GM21786 (cell line): ENCODE measurements at regions not wholly inside any gene's neighbourhood (a gene's known extent, or its start where the extent isn't known, plus 50 kb on each side); places are given as distances from the start of the nearest gene placed in this dataset.
A peak's percentile ranks its signal among the peaks of the same experiment; 100 is the strongest.

Source experiments
- ATAC-seq: cut with Tn5 transposase; IDR thresholded peaks from one replicate; pipeline ENCODE4 v1.9.1; 2021; ENCODE audit not compliant: unreplicated experiment

DNA sequence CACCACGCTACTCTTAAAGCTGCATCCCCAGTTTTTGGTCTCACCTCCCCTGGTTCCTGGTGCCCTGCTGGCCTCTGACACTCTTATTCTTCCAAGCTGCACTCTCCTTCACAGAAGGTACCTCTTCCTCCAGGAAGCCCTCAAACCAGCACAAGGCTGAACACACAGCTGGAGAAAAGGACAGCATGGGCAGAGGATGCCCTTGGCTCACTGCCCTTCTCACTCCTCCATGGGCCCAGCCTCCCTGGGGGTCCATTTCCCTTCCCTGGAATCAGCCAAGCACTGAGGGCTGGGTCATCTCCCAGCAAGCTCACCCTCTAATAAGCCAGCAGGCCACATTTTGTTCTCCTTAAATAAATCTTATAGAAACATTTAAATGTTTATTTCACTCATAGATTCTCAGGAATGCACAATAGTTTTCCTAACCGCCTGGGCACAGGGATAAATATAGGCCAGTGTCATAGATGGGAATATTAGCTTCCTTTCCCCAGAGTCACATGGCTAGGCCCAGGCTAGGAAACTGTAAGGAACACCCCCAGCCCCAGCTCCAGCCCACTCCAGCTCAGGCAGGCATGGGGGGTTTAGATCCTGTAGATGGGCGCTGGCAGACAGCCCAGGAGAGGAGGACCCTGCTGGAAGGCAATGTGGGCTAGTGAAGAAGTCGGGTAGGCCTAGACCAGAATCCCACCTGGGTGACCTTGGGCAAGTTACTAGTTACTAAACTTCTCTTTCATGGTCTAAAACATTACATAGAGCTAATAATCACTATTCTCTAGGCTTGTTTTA, 51.5 kb downstream of the IRAG1 start:
- no peak for ATAC-seq

DNA sequence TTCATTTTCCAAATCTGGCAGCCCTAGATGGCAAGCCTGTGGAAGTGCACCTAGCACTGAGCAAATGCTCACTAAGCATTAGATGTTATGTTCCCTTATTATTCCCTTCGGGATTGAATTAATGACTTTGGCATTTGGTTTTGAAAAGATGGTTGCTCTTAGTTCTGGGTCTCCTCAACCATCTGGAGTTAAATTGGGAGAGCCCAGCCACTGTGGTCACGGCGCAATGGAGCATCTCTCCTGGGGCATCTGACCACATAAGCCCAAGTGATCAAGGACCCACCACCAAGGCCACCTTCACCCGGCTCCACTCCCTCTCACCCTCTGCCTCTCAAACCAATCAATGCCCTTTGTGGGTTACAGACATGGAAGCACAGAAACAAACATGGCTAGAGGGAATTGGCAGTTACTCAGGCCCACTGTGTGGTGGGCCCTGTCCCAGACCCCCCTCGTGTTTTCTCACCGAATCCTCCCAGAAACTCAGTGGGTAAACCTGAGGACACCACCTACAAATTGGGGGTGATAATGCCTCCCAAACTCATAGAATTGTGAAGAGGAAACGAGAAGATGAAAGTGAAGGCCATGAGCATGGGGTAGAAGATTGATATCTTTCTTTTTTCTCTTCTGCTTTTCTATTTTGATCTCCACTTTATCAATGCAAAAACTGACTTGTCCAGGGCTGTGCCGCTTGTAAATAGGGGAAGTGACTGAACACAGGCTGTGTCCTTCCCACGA, 52.2 kb downstream of the IRAG1 start:
- peak; percentile 88 for ATAC-seq

DNA sequence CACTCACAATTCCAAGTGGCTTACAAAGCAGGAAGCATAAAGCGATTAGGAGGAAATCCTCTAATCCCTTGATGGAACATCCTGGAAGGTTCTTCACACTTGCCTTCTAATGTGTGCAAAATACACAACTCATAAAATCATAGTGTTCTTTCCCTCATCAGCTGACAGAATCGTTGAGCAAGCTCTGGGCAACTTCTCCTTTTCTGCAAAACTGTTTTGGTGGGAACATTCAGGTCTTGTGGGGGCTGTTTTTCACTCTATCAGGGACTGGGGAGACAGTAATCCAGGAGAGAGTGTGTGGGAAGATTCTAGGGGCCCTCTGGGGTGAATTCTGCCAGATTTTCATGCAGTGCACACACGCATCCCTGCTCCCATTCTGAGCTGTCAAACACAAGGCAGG, 53.2 kb downstream of the IRAG1 start:
- no peak for ATAC-seq

DNA sequence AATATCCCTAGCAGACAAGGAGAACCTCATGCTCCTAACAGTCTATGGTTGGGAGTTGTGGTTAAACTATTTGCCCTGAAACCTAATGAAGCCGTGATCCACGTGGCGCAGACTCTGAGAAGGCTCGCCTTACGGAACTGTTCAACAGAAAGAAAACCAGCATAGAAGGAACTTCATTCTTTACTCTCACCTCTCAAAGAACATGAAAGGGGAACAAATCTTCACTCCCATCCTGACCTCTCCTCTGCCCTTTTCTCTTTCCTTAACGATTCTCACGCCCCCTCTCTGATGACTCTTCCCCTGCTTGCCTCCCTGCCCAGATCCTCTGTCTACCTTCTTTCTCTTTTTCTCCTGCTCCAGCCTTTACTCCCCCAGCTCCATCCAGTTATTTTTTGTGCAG, 54.2 kb downstream of the IRAG1 start:
- no peak for ATAC-seq

DNA sequence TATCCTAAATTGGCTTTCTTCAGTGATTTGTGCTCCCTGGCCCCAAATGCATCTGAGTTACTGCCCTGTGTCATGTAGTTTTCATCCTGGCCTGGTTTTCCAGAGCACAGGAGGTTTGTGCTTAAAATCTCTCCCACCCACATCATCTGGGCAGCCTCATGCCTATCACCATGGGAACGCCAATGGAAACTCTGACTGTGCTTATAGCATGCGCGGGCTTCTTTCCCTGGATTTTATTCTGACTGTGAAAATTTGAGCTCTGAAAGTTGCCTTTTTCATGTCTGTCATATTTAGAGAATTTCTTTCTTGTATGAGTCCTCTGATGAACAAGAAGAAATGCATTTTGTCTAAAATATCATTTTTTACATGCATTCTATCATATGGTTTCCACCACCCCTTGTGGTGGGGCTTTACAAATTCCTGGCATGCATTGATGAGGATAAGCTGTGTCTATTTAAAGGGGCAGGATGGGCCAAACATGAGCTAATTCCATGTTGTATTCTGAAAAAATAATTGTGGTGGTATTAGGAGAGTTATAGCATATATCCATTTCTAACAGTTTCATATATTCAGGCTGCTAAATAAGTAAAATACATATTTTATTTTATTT, 55.1 kb downstream of the IRAG1 start:
- ATAC-seq = no peak

DNA sequence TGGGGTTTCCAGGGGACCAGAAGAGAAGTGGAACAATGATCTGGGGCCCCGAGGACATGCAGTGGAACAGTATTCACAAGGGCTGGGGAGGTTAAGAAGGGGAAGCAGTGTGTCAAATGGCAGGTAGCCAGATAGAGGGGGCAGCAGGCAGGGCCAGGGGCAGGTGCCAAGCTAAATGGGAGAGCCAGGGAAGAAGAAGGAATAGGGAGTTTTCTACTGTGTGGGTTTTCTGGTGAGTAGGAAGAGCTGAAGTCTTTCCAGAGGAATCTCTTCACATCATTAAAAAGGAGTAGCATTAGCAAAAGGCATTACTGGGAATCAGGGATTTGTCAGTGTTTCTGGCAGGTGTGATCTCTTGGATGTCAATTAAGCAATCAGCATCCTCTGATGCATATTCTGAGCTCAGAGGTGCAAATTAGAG, 55.8 kb downstream of the IRAG1 start:
- ATAC-seq = no peak

DNA sequence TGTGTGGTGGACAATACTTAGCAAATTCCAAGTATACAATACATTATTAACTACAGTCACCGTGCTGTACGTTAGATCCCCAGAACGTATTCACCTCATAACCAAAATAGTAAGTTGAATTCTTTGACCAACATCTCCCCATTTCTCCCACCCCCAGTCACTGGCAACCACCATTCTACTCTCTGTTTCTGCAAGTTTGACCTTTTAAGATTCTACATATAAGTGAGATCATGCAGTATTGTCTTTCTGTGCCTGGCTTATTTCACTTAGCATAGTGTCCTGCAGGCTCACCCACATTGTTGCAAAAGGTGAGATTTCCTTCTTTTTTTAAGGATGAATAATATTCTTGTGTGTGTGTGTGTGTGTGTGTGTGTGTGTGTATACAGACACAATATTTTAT, 59.1 kb downstream of the IRAG1 start:
- ATAC-seq = no peak

DNA sequence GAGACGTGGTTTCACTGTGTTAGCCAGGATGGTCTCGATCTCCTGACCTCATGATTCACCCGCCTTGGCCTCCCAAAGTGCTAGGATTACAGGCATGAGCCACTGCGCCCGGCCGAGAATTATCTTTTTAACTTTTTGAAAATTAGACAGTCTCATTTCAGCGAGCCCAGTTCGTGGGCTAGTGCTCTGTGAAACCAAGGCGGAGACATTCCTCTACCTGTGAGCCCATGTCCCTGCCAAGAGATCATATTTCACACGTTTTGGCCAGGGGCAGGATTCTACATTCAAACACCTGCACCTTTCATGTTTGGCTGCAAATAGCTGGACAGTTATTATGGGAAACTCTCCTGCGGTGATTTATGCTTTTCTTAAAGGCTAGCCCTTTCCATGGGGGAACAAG, 60.3 kb downstream of the IRAG1 start:
- no peak for ATAC-seq

DNA sequence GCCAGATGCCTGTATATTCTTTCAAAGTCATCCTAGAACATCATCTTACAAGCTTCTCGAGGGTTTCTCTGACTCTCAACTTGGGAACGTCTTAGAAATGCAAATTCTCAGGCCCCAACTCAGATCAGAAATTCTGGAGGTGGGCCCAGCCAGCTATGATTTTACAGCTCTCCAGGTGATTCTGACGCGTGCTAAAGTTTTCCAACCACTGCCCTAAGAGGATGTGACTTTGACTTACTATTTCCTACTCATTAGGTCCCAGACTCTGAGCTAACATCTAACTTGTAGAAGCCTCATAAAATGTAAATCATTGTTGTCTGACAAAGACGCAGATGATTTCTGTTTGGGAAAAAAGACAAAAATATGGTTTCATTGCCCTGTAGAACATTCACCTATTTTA, 61.1 kb downstream of the IRAG1 start:
- ATAC-seq = no peak

DNA sequence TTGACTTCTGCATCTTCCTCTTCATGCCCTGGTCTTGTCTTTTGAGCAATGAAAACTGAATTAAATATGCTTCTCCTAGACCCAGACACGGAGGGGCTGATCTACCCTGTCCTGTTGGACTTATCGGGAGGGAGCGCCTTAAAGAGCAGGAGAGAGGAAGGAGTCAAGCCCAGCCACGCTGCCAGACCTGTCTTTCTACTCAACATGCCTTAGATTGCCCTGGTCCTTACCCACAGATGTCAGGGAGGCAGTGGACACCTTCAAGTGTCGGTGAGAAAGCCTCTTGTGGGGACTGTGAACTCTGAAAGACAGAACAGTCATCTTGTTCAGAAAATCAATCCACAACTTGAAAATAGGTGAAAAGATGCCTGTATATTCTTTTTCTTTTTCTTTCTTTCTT, 61.8 kb downstream of the IRAG1 start:
- ATAC-seq = no peak

DNA sequence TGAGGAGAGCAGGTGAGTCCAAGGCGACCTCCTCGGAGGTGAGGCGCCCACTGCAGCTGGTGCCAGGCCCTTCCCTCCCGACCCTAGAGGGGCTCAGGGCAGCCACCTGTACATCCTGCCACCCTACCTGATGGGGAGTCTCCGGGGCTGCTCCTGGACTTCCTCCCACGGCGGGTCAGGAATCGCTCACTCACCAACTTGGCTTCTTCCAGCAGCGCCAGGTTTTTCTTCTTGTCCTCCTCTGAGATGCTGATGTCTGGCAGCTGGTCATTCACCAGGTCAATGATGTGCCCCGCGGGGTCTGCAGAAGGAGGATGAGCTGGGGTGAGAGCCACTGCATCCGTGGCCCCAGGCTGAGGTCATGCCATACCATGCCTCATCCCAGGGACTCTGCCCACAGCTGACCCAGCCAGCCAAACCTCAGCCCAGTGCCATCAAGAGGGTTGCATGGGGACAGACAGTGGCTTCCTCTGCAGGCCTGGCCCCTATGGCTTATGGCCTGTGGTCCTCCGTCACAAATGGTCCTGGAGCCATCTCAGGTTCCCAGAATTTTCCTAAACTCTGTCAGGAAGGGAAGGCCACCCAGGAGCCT, 61.0 kb upstream of the LYVE1 start:
- ATAC-seq = no peak

DNA sequence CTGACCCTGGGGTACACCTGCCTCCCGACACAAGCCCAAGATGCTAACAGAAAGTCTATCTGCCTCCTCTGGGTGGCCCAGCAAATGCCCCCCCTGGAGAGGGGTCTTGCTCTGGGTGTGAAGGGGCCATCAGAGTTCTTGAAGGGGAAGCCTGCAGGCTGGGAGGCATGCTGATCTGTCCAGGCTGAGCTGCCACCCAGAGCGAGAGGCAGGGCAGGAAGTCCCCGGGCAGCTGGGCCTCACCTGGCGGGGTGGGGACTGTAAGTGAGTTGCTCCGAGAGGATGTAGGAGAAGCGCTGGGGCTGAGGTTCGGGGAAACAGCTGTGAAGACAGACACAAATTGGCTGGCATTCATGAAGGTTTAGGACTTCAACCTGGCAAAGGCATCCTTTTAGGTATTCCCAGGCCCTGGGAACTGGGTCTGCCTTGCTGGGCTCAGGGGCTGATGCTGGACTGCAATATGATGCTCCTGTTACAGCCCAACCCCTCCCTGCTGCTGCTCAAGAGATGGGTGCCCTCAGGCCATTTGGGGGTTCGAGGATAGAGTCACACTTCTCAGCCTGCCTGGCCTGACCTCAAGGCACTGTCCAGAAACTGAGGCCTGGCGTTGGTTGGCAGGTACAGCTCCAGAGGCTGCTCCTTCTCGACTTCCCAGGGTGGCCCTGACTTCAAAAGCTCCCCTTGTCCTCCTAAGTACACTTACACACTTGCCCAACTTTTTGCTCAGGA, 60.2 kb upstream of the LYVE1 start:
- no peak for ATAC-seq

DNA sequence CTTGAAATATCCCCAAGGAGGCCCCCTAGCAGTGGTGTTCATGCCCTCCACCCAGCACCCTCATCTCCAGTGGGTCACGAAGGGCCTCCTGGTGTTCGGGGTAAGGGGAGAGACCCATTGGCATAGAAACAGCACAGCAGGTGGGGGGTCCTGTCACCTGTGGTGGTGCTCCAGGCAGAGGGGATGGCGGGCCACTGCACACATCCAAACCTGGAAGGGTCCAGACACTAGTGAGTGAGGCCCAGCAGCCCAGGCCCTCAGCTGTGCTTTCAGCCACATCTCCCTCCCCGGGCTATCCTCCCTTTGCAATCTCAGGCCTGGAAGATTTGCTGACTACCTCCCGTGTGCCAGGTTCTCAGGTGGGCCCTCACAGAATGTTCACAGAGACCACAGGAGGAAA, 59.4 kb upstream of the LYVE1 start:
- no peak for ATAC-seq

DNA sequence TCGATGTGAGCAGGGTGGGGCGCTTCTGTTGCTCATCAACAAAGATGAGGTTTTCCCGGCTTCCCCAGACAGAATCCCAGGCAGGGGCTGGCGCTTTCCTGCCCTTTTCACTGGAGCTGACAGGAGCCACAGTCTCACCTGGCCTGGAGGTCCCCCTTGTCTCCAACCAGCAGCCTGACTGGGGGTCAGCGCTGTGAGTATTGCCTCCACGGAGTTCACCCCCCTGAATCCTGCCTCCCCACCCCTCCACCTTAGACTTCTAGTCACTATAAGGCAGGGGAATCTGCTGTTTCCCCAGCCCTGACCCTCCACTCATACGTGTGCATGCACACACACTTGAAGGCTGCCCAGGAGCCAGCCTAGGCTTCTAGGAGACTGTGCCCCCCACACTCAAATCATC, 58.8 kb upstream of the LYVE1 start:
- ATAC-seq = no peak

DNA sequence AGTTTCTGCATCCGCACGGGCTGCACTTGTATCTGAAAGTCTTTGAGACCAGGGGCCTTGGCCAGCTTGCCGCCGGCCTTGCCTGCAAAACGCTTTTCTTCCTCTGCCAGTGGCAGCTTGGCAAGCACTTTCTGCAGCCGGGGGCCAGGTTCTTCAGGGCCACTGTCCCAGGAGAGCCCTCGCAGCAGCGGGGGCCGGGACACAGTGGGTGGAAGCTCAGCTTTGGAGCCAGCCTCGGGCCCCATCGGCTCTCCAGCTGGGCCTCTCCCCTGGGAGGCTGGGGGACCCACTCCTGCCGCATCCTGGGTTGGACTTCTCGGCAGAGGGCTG, 57.5 kb upstream of the LYVE1 start:
- no peak for ATAC-seq

DNA sequence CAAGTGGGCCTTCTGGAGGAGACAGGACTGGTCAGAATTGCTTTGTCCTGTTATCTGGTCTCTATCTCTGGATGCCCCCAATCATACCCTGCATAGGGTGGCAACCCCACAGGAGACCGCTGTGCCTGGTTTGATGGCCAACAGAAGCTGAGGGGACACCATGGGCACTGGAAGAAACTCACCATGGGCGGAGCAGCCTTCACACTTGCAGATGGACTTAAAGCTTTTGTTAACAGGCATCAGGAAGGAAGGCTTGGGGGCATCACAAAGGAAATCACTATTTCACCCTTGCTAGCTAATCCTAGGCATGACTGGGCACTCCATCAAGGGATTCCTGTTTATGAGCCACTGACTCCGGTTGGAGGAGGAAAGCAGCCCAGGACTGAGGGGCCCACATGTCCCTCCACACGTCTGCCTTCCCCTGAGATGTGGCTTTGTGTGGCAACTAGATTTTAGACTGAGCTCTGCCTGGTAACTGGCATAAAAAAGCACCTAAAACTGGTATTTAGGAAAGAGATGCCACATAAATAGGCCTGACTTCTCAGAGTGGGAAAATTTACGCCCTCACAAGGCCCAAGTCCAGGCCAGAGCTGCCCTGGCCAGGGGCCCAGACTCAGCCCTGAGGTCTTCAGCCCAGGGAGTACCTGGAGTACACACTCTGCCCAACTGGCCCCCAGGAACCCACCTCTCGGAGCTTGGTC, 57.0 kb upstream of the LYVE1 start:
- no peak for ATAC-seq

DNA sequence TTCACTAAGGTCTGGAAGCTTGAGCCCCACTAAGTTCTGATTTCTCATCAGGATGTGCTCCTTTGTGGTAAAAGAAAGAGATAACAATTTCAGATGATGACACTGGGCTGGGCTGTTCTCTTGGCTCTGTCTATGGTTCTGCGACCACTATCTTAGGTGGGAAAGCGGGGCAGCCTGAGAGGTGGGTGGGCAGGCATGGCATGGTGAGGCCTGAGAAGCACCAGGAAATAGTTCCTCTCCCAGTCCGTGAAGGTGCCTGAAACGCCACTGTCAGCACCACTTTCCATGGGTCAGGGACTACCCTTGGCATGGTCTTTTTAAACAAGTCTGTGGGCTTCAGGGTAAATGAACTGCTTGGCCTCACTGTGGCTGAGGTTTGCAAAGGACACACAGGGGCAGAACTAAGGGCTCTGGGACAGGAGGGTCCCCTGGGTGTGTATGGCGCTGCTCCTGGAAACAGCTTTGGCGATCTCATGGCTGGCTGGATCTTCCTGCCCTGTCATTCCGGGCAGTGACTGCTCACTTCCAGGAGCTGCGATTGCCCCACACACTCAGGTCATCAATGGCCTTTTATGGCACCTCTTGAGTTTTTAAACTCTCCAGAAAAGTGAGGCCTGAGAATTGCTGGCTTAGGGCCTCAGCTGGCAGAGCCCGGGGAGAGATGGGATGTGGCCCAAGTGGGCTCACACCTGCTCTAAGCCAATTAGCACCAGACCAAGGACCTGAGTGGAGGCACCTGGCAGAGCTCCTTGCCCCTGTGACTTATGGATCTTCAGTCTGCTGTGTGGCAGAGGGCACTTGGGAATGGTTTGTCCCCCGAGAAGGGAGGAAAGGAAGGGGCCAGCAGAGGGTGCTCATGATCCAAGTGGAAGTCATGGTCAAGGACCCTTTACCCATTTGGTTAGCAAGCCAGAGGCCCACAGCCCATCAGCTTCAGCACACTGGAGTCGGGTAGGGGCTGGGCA, 55.6 kb upstream of the LYVE1 start:
- no peak for ATAC-seq

DNA sequence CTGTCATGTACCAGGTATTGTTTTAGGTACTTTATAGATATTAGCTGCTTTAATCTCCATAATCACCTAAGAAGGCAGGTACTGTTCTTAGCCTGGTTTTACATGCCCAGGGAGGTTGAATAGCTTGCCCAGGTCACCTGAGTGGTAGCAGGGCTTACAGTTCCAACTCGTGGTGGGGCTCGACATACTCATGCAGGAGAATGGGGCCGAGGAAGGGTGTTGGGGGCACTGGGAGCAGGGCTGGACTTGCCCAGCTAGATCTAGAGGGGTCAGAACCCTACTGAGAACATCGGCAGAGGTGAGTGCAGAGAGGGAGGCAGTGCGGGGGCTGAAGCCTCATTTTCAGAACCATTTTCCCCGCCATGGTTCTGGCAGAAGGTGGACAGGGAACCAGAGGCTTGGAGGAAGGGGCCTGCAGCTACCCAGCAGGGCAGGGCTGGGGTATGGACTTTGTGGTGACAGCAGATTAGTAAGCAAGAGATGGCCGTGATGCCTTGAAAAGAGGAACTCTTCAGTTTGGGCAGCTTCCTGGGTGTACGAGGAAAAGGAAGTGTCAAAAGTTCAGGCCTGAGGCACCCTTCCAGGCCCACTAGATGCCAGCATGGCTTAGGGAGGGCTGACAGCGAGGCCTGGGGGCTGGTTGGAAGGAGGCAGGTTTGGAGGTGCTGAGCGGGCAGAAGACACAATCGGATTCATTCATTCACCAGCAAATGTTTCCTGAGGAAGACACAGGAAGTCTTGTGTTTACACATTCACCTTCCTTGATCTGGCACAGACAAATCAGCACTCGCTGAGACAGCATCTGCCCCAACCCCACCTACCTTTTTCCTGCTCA, 54.7 kb upstream of the LYVE1 start:
- ATAC-seq = no peak

DNA sequence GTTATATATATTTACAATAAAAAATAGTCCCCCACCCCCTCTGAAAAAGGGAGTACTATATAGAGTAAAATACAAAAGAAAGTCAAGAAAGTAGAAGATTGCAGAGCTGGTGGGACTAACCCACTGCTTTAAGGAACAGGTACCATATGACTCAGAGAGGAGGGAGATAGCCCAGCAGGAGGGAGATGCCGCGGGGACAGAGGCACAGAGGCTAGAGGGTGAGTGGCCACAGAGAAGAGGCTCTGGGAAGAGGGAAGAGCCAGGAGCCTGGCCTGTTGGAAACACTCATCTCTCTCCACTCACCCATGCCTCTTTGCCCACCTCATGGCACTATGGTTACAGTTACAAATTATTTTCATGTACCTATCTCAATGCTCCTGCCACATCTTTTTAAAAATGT, 53.6 kb upstream of the LYVE1 start:
- no peak for ATAC-seq
